ENCODE measurements at regions not wholly inside any gene's neighbourhood (a gene's known extent, or its start where the extent isn't known, plus 50 kb on each side); places are given as distances from the start of the nearest gene placed in this dataset.

- TF ChIP-seq CTCF (IDR thresholded peaks at IDR 0.05; ENCODE audit: low read depth, low read length): no peak
- TF ChIP-seq EZH2phosphoT487 (IDR thresholded peaks at IDR 0.05; ENCODE audit: low read depth): no peak
Observed at GRCh38 chr9:71519098-71519696, 249.1 kb downstream of the CEMIP2 start.

Data from OCI-LY3 (cell line).